SK-N-SH (cell line): ENCODE measurements at regions not wholly inside any gene's neighbourhood (a gene's known extent, or its start where the extent isn't known, plus 50 kb on each side); places are given as distances from the start of the nearest gene placed in this dataset.

Source experiments
- EZH2phosphoT487 ChIP-seq: fragments of 200-600 bp; sonication (generic); IDR thresholded peaks from 2 replicates; pipeline ENCODE4 v1.6.1; 2017; ENCODE audit warnings: low read depth, mixed run types, mild to moderate bottlenecking, antibody characterized with exemption, moderate library complexity, borderline replicate concordance
- RFX5 ChIP-seq: IDR thresholded peaks from 2 replicates; pipeline ENCODE4 v1.6.1; 2012; ENCODE audit warnings: mild to moderate bottlenecking, improper control_type of control experiment, low read length
- SIN3A ChIP-seq: IDR thresholded peaks from 2 replicates; pipeline ENCODE4 v1.6.1; 2012; ENCODE audit warnings: low read depth, mild to moderate bottlenecking, low read length, moderate library complexity, borderline replicate concordance
- TAF1 ChIP-seq: IDR thresholded peaks from 2 replicates; pipeline ENCODE4 v1.6.1; 2012; ENCODE audit warnings: low read depth, mild to moderate bottlenecking, low read length, moderate library complexity, borderline replicate concordance
- TF ChIP-seq, protein P1 (sequence below): fragments of 200-600 bp; sonication (generic); IDR thresholded peaks from 2 replicates; pipeline ENCODE4 v1.6.1; 2017; ENCODE audit warnings: antibody characterized with exemption, mild to moderate bottlenecking, moderate library complexity
- TF ChIP-seq, protein P2 (sequence below): IDR thresholded peaks from 2 replicates; pipeline ENCODE4 v1.6.1; 2012; ENCODE audit warnings: mild to moderate bottlenecking, low read depth, low read length, moderate library complexity
- TF ChIP-seq, protein P3 (sequence below): fragments of 150-350 bp; IDR thresholded peaks from 2 replicates; pipeline ENCODE4 v1.6.1; 2017; ENCODE audit warnings: antibody characterized with exemption, low read length, low read depth, borderline replicate concordance

DNA sequence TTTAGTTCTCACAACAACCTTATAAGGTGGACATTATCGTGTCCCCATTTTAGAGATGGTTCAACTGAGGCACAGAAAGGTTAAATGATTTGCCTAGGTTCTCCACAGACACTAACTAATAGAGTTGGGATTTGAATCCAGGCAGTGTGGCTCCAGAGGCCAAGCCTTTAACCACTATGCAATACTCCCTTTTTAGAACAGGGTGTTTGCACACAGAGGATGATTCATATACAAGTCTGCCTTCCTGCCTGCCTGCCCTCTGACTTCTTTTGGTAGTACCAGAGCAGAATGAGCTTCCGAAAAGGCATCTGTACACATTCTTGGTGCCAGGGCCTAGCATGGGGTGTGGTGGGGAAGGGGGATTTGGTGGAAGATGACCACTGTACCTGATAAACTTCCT is 150.8 kb upstream of the ARHGEF9 start:
- TF ChIP-seq, protein P1, sequence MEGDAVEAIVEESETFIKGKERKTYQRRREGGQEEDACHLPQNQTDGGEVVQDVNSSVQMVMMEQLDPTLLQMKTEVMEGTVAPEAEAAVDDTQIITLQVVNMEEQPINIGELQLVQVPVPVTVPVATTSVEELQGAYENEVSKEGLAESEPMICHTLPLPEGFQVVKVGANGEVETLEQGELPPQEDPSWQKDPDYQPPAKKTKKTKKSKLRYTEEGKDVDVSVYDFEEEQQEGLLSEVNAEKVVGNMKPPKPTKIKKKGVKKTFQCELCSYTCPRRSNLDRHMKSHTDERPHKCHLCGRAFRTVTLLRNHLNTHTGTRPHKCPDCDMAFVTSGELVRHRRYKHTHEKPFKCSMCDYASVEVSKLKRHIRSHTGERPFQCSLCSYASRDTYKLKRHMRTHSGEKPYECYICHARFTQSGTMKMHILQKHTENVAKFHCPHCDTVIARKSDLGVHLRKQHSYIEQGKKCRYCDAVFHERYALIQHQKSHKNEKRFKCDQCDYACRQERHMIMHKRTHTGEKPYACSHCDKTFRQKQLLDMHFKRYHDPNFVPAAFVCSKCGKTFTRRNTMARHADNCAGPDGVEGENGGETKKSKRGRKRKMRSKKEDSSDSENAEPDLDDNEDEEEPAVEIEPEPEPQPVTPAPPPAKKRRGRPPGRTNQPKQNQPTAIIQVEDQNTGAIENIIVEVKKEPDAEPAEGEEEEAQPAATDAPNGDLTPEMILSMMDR = no peak
- TF ChIP-seq EZH2phosphoT487 = no peak
- TF ChIP-seq, protein P2, sequence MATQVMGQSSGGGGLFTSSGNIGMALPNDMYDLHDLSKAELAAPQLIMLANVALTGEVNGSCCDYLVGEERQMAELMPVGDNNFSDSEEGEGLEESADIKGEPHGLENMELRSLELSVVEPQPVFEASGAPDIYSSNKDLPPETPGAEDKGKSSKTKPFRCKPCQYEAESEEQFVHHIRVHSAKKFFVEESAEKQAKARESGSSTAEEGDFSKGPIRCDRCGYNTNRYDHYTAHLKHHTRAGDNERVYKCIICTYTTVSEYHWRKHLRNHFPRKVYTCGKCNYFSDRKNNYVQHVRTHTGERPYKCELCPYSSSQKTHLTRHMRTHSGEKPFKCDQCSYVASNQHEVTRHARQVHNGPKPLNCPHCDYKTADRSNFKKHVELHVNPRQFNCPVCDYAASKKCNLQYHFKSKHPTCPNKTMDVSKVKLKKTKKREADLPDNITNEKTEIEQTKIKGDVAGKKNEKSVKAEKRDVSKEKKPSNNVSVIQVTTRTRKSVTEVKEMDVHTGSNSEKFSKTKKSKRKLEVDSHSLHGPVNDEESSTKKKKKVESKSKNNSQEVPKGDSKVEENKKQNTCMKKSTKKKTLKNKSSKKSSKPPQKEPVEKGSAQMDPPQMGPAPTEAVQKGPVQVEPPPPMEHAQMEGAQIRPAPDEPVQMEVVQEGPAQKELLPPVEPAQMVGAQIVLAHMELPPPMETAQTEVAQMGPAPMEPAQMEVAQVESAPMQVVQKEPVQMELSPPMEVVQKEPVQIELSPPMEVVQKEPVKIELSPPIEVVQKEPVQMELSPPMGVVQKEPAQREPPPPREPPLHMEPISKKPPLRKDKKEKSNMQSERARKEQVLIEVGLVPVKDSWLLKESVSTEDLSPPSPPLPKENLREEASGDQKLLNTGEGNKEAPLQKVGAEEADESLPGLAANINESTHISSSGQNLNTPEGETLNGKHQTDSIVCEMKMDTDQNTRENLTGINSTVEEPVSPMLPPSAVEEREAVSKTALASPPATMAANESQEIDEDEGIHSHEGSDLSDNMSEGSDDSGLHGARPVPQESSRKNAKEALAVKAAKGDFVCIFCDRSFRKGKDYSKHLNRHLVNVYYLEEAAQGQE = no peak
- TF ChIP-seq SIN3A = no peak
- no peak for TF ChIP-seq RFX5
- TF ChIP-seq, protein P3, sequence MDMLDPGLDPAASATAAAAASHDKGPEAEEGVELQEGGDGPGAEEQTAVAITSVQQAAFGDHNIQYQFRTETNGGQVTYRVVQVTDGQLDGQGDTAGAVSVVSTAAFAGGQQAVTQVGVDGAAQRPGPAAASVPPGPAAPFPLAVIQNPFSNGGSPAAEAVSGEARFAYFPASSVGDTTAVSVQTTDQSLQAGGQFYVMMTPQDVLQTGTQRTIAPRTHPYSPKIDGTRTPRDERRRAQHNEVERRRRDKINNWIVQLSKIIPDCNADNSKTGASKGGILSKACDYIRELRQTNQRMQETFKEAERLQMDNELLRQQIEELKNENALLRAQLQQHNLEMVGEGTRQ = no peak
- no peak for TF ChIP-seq TAF1
